ENCODE measurements at regions not wholly inside any gene's neighbourhood (a gene's known extent, or its start where the extent isn't known, plus 50 kb on each side); places are given as distances from the start of the nearest gene placed in this dataset.

GRCh38 chr18:24801001-24801400 lies 340.6 kb downstream of the HRH4 start:
- ATAC-seq (ENCODE audit: insufficient read depth, low FRiP score) = no peak

GRCh38 chr18:24802456-24802855 lies 342.0 kb downstream of the HRH4 start:
- no peak for DNase-seq
- H3K36me3 ChIP-seq (ENCODE audit: control insufficient read depth in 4 of 4, insufficient read depth in 4 of 4, low read length in 4 of 4) = no peaks in the 10 kb centered on the region
- H3K9ac ChIP-seq (ENCODE audit: insufficient read depth in 1 of 2, low read length in 2 of 2) = no peak overlapping the region
- H3K27me3 ChIP-seq (ENCODE audit: control insufficient read depth in 3 of 3, insufficient read depth in 3 of 3, low read length in 2 of 3) = no peaks in the 10 kb centered on the region
- no peaks in the 10 kb centered on the region for H3K9me3 ChIP-seq (ENCODE audit: control insufficient read depth in 4 of 4, insufficient read depth in 3 of 4, low read length in 3 of 4)
- no peak overlapping the region for H3K4me3 ChIP-seq
- H3K27ac ChIP-seq (ENCODE audit: low read depth in 1 of 2, low read length in 1 of 2) = no peak overlapping the region
- no peaks in the 10 kb centered on the region for H3K4me1 ChIP-seq (ENCODE audit: control insufficient read depth in 5 of 5, insufficient read depth in 5 of 5, low read length in 5 of 5)
- ATAC-seq (ENCODE audit: insufficient read depth, low FRiP score) = no peak
- no peak for TF ChIP-seq CTCF (IDR thresholded peaks at IDR 0.05; ENCODE audit: control extremely low read depth, extremely low read depth)

More at GRCh38 chr18:24801001-24801400, 340.6 kb downstream of the HRH4 start:
- DNase-seq = peak in 1 of 3 donors; percentile 39
- Histone ChIP-seq H3K4me1 (ENCODE audit: control insufficient read depth in 5 of 5, insufficient read depth in 5 of 5, low read length in 5 of 5) (no peaks in the 10 kb centered on the region), H3K4me3 (no peak overlapping the region), H3K36me3 (ENCODE audit: control insufficient read depth in 4 of 4, insufficient read depth in 4 of 4, low read length in 4 of 4) (no peaks in the 10 kb centered on the region), H3K9ac (ENCODE audit: insufficient read depth in 1 of 2, low read length in 2 of 2) (no peak overlapping the region), H3K9me3 (ENCODE audit: control insufficient read depth in 4 of 4, insufficient read depth in 3 of 4, low read length in 3 of 4) (no peaks in the 10 kb centered on the region), H3K27me3 (ENCODE audit: control insufficient read depth in 3 of 3, insufficient read depth in 3 of 3, low read length in 2 of 3) (no peaks in the 10 kb centered on the region), H3K27ac (ENCODE audit: low read depth in 1 of 2, low read length in 1 of 2) (no peak overlapping the region)
- 50 to 80% methylated on average over 1 of the region's 1 CpG for whole genome bisulfite sequencing, 2 donors
- TF ChIP-seq CTCF (IDR thresholded peaks at IDR 0.05; ENCODE audit: control extremely low read depth, extremely low read depth) = no peak

- H3K4me1 ChIP-seq (ENCODE audit: control insufficient read depth in 5 of 5, insufficient read depth in 5 of 5, low read length in 5 of 5) = no peaks in the 10 kb centered on the region
- ATAC-seq (ENCODE audit: insufficient read depth, low FRiP score) = no peak
- H3K9me3 ChIP-seq (ENCODE audit: control insufficient read depth in 4 of 4, insufficient read depth in 3 of 4, low read length in 3 of 4) = no peaks in the 10 kb centered on the region
- no peak overlapping the region for H3K9ac ChIP-seq (ENCODE audit: insufficient read depth in 1 of 2, low read length in 2 of 2)
- no peak for DNase-seq
- H3K4me3 ChIP-seq = no peak overlapping the region
- H3K27ac ChIP-seq (ENCODE audit: low read depth in 1 of 2, low read length in 1 of 2) = no peak overlapping the region
- no peak for TF ChIP-seq CTCF (IDR thresholded peaks at IDR 0.05; ENCODE audit: control extremely low read depth, extremely low read depth)
- WGBS, 2 donors = 95 to 96% methylated on average over 5 of the region's 5 CpGs
- no peaks in the 10 kb centered on the region for H3K27me3 ChIP-seq (ENCODE audit: control insufficient read depth in 3 of 3, insufficient read depth in 3 of 3, low read length in 2 of 3)
- H3K36me3 ChIP-seq (ENCODE audit: control insufficient read depth in 4 of 4, insufficient read depth in 4 of 4, low read length in 4 of 4) = no peaks in the 10 kb centered on the region
Observed at GRCh38 chr18:24805156-24805555, 344.7 kb downstream of the HRH4 start.
